ENCODE measurements at regions not wholly inside any gene's neighbourhood (a gene's known extent, or its start where the extent isn't known, plus 50 kb on each side); places are given as distances from the start of the nearest gene placed in this dataset.

DNA sequence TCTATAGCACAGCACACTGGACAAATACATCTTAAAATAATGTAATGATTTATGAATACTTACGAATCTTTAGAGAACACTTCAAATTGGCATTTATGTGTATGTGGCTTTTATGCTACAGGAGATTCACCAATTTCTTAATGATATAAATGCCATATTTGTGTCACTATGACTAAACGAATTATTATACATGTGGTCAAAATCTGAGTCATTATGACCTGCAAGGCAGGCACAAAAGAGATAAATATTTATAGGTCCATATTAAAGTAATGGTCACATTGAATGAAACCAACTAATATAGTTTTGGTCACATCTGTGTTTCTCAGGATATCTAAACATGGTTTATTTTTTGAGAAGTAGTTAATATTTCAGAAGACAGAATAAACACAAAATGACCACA, 232.3 kb upstream of the SEMA6D start:
- Histone ChIP-seq H3K9me3 (ENCODE audit: control insufficient read depth, insufficient read depth, low read length) (no peaks in the 10 kb centered on the region), H3K27me3 (ENCODE audit: control insufficient read depth, low read length) (no peaks in the 10 kb centered on the region), H3K4me2 (ENCODE audit: low read length) (no peak overlapping the region), H3K36me3 (ENCODE audit: control insufficient read depth, low read length) (no peaks in the 10 kb centered on the region), H3K4me3 (ENCODE audit: low read length) (no peak overlapping the region), H4K20me1 (ENCODE audit: control insufficient read depth, insufficient read depth, low read depth, low read length) (no peaks in the 10 kb centered on the region), H3K4me1 (ENCODE audit: control insufficient read depth, low read length) (no peaks in the 10 kb centered on the region), H3K9me2 (replicated peaks; ENCODE audit: control insufficient read depth, low read length) (no peaks in the 10 kb centered on the region), H3K79me2 (ENCODE audit: control insufficient read depth, low read length) (no peaks in the 10 kb centered on the region), H3F3A (ENCODE audit: control insufficient read depth, insufficient read depth) (no peaks in the 10 kb centered on the region), H3K27ac (ENCODE audit: low read depth, low read length) (no peak overlapping the region)
- TF ChIP-seq, protein P1, sequence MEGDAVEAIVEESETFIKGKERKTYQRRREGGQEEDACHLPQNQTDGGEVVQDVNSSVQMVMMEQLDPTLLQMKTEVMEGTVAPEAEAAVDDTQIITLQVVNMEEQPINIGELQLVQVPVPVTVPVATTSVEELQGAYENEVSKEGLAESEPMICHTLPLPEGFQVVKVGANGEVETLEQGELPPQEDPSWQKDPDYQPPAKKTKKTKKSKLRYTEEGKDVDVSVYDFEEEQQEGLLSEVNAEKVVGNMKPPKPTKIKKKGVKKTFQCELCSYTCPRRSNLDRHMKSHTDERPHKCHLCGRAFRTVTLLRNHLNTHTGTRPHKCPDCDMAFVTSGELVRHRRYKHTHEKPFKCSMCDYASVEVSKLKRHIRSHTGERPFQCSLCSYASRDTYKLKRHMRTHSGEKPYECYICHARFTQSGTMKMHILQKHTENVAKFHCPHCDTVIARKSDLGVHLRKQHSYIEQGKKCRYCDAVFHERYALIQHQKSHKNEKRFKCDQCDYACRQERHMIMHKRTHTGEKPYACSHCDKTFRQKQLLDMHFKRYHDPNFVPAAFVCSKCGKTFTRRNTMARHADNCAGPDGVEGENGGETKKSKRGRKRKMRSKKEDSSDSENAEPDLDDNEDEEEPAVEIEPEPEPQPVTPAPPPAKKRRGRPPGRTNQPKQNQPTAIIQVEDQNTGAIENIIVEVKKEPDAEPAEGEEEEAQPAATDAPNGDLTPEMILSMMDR (IDR thresholded peaks at IDR 0.05; ENCODE audit: low read depth, low read length, poor library complexity, severe bottlenecking): no peak
- no peak for TF ChIP-seq EZH2phosphoT487 (IDR thresholded peaks at IDR 0.05; ENCODE audit: borderline replicate concordance, low read length)

DNA sequence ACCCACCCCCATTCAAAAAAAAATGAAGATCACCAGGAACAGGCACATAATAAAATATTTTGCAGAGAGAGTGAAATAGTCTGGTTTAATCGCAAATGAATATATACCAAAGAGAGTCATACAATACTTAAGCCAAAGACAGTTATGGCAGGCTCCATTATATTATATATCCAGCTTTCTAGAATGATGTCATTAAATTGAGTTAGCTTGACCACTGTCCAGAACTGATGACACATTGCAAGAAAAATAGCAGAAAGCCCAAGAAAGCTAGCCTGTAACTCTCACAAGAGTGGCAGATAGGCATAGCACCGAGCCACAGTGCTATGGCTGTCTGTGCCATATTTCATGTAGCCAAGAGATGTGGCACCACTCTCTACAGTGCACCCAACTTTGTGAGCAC, 231.9 kb upstream of the SEMA6D start:
- Histone ChIP-seq H3F3A (ENCODE audit: control insufficient read depth, insufficient read depth) (no peaks in the 10 kb centered on the region), H3K4me2 (ENCODE audit: low read length) (no peak overlapping the region), H3K4me3 (ENCODE audit: low read length) (no peak overlapping the region), H3K36me3 (ENCODE audit: control insufficient read depth, low read length) (no peaks in the 10 kb centered on the region), H3K9me2 (replicated peaks; ENCODE audit: control insufficient read depth, low read length) (no peaks in the 10 kb centered on the region), H3K4me1 (ENCODE audit: control insufficient read depth, low read length) (no peaks in the 10 kb centered on the region), H3K27me3 (ENCODE audit: control insufficient read depth, low read length) (no peaks in the 10 kb centered on the region), H3K9me3 (ENCODE audit: control insufficient read depth, insufficient read depth, low read length) (no peaks in the 10 kb centered on the region), H3K27ac (ENCODE audit: low read depth, low read length) (no peak overlapping the region), H4K20me1 (ENCODE audit: control insufficient read depth, insufficient read depth, low read depth, low read length) (no peaks in the 10 kb centered on the region), H3K79me2 (ENCODE audit: control insufficient read depth, low read length) (no peaks in the 10 kb centered on the region)
- TF ChIP-seq, protein P1 (IDR thresholded peaks at IDR 0.05; ENCODE audit: low read depth, low read length, poor library complexity, severe bottlenecking): no peak
- TF ChIP-seq EZH2phosphoT487 (IDR thresholded peaks at IDR 0.05; ENCODE audit: borderline replicate concordance, low read length): no peak

DNA sequence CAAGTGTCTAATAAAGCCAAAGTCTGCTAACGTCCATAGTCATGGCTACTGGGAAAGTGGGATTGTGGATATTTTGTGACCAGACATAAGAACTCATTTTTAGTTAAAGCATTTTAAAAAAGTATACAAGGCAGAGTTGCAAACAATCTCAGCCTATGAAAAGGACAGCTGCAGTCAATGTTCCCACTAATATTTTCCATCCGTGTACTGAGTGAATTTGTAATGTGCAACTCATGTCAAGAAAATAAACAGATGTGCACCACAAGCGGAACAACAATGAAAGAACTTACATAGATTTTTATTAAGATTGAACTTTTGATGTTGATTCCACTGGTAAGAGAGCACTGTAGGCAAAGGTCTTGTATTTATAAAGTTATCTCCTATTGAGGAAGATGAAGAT, 231.3 kb upstream of the SEMA6D start:
- Histone ChIP-seq H3K9me3 (ENCODE audit: control insufficient read depth, insufficient read depth, low read length) (no peaks in the 10 kb centered on the region), H3K4me2 (ENCODE audit: low read length) (no peak overlapping the region), H3K4me1 (ENCODE audit: control insufficient read depth, low read length) (no peaks in the 10 kb centered on the region), H3K79me2 (ENCODE audit: control insufficient read depth, low read length) (no peaks in the 10 kb centered on the region), H3K9me2 (replicated peaks; ENCODE audit: control insufficient read depth, low read length) (no peaks in the 10 kb centered on the region), H3K27ac (ENCODE audit: low read depth, low read length) (no peak overlapping the region), H4K20me1 (ENCODE audit: control insufficient read depth, insufficient read depth, low read depth, low read length) (no peaks in the 10 kb centered on the region), H3K27me3 (ENCODE audit: control insufficient read depth, low read length) (no peaks in the 10 kb centered on the region), H3K36me3 (ENCODE audit: control insufficient read depth, low read length) (no peaks in the 10 kb centered on the region), H3K4me3 (ENCODE audit: low read length) (no peak overlapping the region), H3F3A (ENCODE audit: control insufficient read depth, insufficient read depth) (no peaks in the 10 kb centered on the region)
- no peak for TF ChIP-seq EZH2phosphoT487 (IDR thresholded peaks at IDR 0.05; ENCODE audit: borderline replicate concordance, low read length)
- TF ChIP-seq, protein P1 (IDR thresholded peaks at IDR 0.05; ENCODE audit: low read depth, low read length, poor library complexity, severe bottlenecking): no peak

DNA sequence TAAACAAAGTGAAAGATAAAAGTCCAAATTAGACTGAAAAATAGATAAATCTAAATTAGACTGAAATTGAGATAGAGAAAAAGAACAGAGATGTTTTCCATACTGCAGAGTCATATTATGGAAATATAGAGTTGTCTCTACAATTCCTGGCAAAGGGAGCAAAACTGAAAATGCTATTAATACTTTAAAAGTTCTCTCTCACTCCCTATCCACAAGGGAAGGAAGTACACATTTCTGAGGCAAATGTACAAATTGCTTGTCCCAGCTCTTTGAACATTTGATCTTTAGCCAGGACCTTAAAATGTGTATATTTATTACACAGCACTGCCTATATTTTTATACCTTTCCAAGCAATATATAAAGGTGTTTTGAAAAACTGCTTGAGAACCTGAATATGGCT, 225.1 kb upstream of the SEMA6D start:
- Histone ChIP-seq H4K20me1 (ENCODE audit: control insufficient read depth, insufficient read depth, low read depth, low read length) (no peaks in the 10 kb centered on the region), H3K9me3 (ENCODE audit: control insufficient read depth, insufficient read depth, low read length) (no peaks in the 10 kb centered on the region), H3K4me2 (ENCODE audit: low read length) (no peak overlapping the region), H3K4me1 (ENCODE audit: control insufficient read depth, low read length) (no peaks in the 10 kb centered on the region), H3K79me2 (ENCODE audit: control insufficient read depth, low read length) (no peaks in the 10 kb centered on the region), H3F3A (ENCODE audit: control insufficient read depth, insufficient read depth) (no peaks in the 10 kb centered on the region), H3K4me3 (ENCODE audit: low read length) (no peak overlapping the region), H3K9me2 (replicated peaks; ENCODE audit: control insufficient read depth, low read length) (no peaks in the 10 kb centered on the region), H3K27me3 (ENCODE audit: control insufficient read depth, low read length) (no peaks in the 10 kb centered on the region), H3K36me3 (ENCODE audit: control insufficient read depth, low read length) (no peaks in the 10 kb centered on the region), H3K27ac (ENCODE audit: low read depth, low read length) (no peak overlapping the region)
- TF ChIP-seq EZH2phosphoT487 (IDR thresholded peaks at IDR 0.05; ENCODE audit: borderline replicate concordance, low read length): no peak
- TF ChIP-seq, protein P1 (IDR thresholded peaks at IDR 0.05; ENCODE audit: low read depth, low read length, poor library complexity, severe bottlenecking): no peak
